Cardiac muscle cell (in vitro differentiated cells and primary cell): ENCODE measurements at regions not wholly inside any gene's neighbourhood (a gene's known extent, or its start where the extent isn't known, plus 50 kb on each side); places are given as distances from the start of the nearest gene placed in this dataset.

Experiments
- DNase-seq, 2 donors: peaks; one replicate each; pipeline versions ENCODE4 v3.0.0 to v3.0.0-alpha.2; 2010 to 2017; ENCODE audit warnings: low read depth in 1 of 2, low spot score in 1 of 2
- H3K27ac ChIP-seq: fragments of 200-600 bp; sonication (generic); 2 replicates; pipeline ENCODE4 v1.5.1; 2016
- H3K27me3 ChIP-seq: fragments of 200-600 bp; sonication (generic); 2 replicates; pipeline ENCODE4 v1.6.0; 2016; ENCODE audit warnings: control low read depth
- H3K36me3 ChIP-seq: fragments of 200-600 bp; sonication (generic); 2 replicates; pipeline ENCODE4 v1.5.1; 2016; ENCODE audit warnings: control low read depth
- H3K4me1 ChIP-seq: fragments of 200-600 bp; sonication (generic); 2 replicates; pipeline ENCODE4 v1.8.1; 2017; ENCODE audit warnings: low read depth, mild to moderate bottlenecking, mixed run types
- H3K4me3 ChIP-seq: fragments of 200-600 bp; sonication (generic); 2 replicates; pipeline ENCODE4 v1.5.1; 2016; ENCODE audit warnings: mild to moderate bottlenecking
- H3K9me3 ChIP-seq: fragments of 200-600 bp; sonication (generic); 2 replicates; pipeline ENCODE4 v1.5.1; 2017; ENCODE audit warnings: low read depth, mild to moderate bottlenecking, control low read depth
- TF ChIP-seq, protein P1 (sequence below): IDR thresholded peaks from 2 replicates; pipeline ENCODE4 v1.5.1; 2012; ENCODE audit warnings: low read depth, mild to moderate bottlenecking, low read length

DNA sequence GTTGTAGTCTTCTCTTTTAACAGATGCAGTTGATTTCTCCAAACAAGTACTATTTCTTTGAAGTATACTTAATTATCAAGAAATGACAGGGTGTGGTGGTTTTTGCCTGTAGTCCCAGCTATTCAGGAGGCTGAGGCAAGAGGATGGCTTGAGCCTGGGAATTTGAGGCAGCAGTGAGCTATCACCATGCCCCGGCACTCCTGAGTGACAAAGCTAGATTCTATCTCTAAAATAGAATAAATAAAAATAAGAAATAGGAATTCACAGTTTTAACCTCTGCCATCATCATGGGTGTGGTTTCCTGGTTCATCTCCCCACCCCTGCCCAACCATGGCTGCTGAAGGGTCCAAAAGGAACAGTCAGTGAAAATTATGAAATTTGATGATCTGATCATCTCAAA is 290.2 kb upstream of the FLRT2 start:
- TF ChIP-seq, protein P1, sequence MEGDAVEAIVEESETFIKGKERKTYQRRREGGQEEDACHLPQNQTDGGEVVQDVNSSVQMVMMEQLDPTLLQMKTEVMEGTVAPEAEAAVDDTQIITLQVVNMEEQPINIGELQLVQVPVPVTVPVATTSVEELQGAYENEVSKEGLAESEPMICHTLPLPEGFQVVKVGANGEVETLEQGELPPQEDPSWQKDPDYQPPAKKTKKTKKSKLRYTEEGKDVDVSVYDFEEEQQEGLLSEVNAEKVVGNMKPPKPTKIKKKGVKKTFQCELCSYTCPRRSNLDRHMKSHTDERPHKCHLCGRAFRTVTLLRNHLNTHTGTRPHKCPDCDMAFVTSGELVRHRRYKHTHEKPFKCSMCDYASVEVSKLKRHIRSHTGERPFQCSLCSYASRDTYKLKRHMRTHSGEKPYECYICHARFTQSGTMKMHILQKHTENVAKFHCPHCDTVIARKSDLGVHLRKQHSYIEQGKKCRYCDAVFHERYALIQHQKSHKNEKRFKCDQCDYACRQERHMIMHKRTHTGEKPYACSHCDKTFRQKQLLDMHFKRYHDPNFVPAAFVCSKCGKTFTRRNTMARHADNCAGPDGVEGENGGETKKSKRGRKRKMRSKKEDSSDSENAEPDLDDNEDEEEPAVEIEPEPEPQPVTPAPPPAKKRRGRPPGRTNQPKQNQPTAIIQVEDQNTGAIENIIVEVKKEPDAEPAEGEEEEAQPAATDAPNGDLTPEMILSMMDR = no peak
- Histone ChIP-seq H3K27ac (no peak overlapping the region), H3K9me3 (no peaks in the 10 kb centered on the region), H3K36me3 (no peaks in the 10 kb centered on the region), H3K4me1 (no peaks in the 10 kb centered on the region), H3K4me3 (no peak overlapping the region), H3K27me3 (no peaks in the 10 kb centered on the region)
- DNase-seq = no peak

DNA sequence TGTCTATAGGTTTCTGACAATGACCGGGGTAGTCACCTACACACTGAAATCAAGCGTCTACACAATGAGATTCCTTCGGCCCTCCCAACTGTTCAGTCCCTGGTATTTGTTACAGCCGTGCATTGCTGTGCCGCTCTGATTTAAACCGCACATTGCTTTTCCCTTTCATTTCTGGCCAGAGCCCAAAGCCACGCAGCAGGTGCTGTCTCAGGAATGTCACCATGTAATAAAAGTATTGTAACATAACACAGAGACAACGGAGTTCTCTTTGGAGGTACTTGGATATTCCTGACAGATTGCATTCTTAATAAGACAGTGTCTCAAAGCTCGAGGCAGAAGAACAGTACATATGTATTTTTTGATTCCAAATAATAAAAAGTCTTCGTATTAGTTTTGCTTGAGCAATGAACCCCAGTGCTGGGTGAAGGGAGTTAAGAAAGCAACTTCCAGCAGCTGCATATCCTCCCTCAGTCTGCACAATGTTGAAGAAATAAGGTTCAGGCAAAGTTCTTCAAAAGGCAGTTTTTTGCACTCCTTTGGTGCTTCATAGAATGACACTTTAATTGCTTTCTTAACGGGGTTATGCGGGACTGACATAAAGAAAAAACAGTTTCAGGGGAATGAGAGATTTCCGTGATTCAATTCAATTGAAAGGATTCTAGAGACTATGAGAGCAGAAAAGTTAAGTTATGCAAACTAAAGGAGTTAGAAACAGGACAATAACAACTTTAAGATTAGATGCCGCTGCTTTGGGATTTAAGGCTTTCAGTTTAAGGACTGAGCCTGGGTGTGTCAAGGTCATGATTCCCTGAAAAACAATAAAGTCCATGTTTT is 288.7 kb upstream of the FLRT2 start:
- TF ChIP-seq, protein P1 = no peak

DNA sequence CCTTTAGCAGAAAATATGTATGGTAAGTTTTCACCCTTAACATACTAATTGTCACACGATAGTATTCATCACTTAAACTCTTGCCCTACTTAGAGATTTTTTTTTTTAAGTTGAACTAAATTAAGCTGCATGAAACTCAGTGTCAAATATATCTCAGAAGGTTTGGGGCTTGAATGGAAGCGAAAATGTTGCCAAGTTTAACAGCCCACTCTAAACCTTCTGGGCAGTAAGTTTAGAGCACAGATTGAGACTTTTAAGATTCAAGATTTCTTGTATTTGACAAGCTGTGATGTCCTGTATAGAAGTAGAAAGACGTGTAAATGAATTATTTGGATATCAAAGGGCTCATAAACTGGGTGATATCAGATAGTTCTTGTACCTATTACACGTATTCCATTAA is 287.3 kb upstream of the FLRT2 start:
- no peak overlapping the region for H3K27ac ChIP-seq
- H3K9me3 ChIP-seq = no peaks in the 10 kb centered on the region
- no peaks in the 10 kb centered on the region for H3K4me1 ChIP-seq
- no peaks in the 10 kb centered on the region for H3K27me3 ChIP-seq
- DNase-seq = no peak
- H3K4me3 ChIP-seq = no peak overlapping the region
- TF ChIP-seq, protein P1 = no peak
- H3K36me3 ChIP-seq = no peaks in the 10 kb centered on the region

More for the DNA sequence above, 288.7 kb upstream of the FLRT2 start:
- no peaks in the 10 kb centered on the region for H3K4me1 ChIP-seq
- H3K27me3 ChIP-seq = no peaks in the 10 kb centered on the region
- H3K9me3 ChIP-seq = no peaks in the 10 kb centered on the region
- H3K4me3 ChIP-seq = no peak overlapping the region
- peak in 1 of 2 donors; percentile 2 for DNase-seq
- H3K36me3 ChIP-seq = no peaks in the 10 kb centered on the region
- H3K27ac ChIP-seq = no peak overlapping the region

DNA sequence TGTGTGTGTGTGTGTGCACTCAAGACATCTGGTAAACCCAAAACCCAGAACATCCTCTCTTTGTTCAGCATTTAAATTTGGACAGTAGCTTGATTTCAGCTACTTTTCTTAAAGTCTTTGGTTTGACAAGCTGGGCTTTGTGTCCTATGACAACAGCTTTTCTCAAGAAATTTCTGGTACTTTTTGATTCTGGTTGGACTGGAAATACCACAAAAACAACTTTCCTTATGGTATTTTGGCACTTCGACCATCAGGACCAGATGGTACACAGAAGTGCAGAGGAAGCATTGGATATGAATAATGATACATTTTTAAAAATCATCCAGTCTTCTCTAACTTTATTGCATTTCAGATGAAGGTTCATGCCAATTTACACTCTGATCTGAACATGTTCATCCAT is 286.6 kb upstream of the FLRT2 start:
- no peak overlapping the region for H3K27ac ChIP-seq
- no peaks in the 10 kb centered on the region for H3K9me3 ChIP-seq
- TF ChIP-seq, protein P1 = no peak
- no peaks in the 10 kb centered on the region for H3K36me3 ChIP-seq
- no peaks in the 10 kb centered on the region for H3K27me3 ChIP-seq
- no peak for DNase-seq
- no peaks in the 10 kb centered on the region for H3K4me1 ChIP-seq
- no peak overlapping the region for H3K4me3 ChIP-seq

DNA sequence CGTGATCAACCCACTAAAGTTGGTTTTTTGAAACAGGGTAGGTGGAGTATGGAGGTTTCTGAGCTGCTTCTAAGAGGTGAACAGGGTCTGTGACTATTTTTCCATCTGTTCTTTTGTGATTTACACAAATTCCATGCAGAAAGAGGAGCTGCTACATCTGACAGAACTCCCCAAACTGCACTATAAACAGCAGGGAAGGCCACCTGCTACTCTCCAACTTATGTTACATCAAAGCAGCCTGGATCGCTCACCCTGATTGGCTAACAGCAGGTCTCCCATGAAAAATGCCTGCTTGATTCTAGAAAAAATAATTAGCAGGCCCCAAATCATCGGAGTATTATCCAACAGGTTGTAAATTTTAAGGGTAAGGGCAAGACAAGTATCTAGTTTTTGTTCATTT is 282.9 kb upstream of the FLRT2 start:
- no peaks in the 10 kb centered on the region for H3K9me3 ChIP-seq
- TF ChIP-seq, protein P1 = no peak
- H3K4me1 ChIP-seq = peaks cover 15% of the 10 kb centered on the region
- no peaks in the 10 kb centered on the region for H3K27me3 ChIP-seq
- H3K4me3 ChIP-seq = no peak overlapping the region
- no peak for DNase-seq
- no peak overlapping the region for H3K27ac ChIP-seq
- H3K36me3 ChIP-seq = no peaks in the 10 kb centered on the region
